Vagina (tissue), 2 donors: ENCODE measurements at regions not wholly inside any gene's neighbourhood (a gene's known extent, or its start where the extent isn't known, plus 50 kb on each side); places are given as distances from the start of the nearest gene placed in this dataset.

Experiments used
- CTCF ChIP-seq, 3 experiments: fragments of 450-650 bp in 2 of 3; fragments of 200-600 bp in 1 of 3; sonication (generic) in 1 of 3; IDR thresholded peaks; one replicate each; pipeline ENCODE4 v1.5.1; 2017 to 2019; ENCODE audit warnings: antibody characterized with exemption in 3 of 3, mild to moderate bottlenecking in 2 of 3, moderate library complexity in 2 of 3
- POLR2A ChIP-seq, 2 donors: fragments of 450-650 bp; IDR thresholded peaks; one replicate each; pipeline ENCODE4 v1.6.1; 2017; ENCODE audit warnings: antibody characterized with exemption in 2 of 2, mild to moderate bottlenecking in 2 of 2, moderate library complexity in 2 of 2
- POLR2AphosphoS5 ChIP-seq, 2 donors: sonication (generic); formaldehyde crosslinking; IDR thresholded peaks; one replicate each; pipeline ENCODE4 v1.9.0; 2017; ENCODE audit warnings: antibody characterized with exemption in 2 of 2, mild to moderate bottlenecking in 2 of 2, low read depth in 1 of 2; ENCODE audit not compliant: insufficient read depth in 1 of 2

- TF ChIP-seq POLR2AphosphoS5 (IDR thresholded peaks at IDR 0.05; ENCODE audit: insufficient read depth in 1 of 2, low read depth in 1 of 2) (no peak), POLR2A (IDR thresholded peaks at IDR 0.05) (no peak), CTCF (IDR thresholded peaks at IDR 0.05) (no peak)
These were observed 101.5 kb downstream of the JCAD start for GRCh38 chr10:29957907-29958331.
